ENCODE measurements at regions not wholly inside any gene's neighbourhood (a gene's known extent, or its start where the extent isn't known, plus 50 kb on each side); places are given as distances from the start of the nearest gene placed in this dataset.

DNA sequence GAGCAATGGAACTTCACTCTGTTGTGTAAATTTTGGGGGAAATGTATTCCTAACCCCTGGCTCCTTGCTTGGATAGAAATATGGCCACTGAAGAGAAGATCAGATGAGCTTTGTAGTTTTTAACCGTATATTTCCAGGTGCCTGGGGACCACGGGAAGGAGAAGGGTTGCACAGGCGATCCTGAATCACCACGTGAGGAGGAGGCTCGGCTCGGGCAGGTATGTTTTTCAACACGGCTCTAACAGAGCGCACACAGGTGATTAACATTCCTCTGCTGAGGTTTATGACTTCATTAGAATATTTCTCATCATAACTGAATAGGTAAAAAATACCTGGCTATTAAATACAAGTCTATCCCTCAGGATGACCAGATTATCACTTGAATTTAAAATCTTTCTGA, 495.0 kb upstream of the ZFHX3 start:
- Histone ChIP-seq H3K23ac (ENCODE audit: low read depth, low read length) (no peak overlapping the region), H3K4me3 (ENCODE audit: insufficient read depth, low read depth, low read length) (no peak overlapping the region), H4K20me1 (ENCODE audit: insufficient read depth, low read length) (no peaks in the 10 kb centered on the region), H3K56ac (ENCODE audit: extremely low read depth, insufficient read depth, low read length) (no peak overlapping the region), H2AFZ (replicated peaks; ENCODE audit: low read length, poor library complexity) (no peak overlapping the region), H3K79me1 (ENCODE audit: low read depth in 1 of 2, low read length in 2 of 2) (no peaks in the 10 kb centered on the region), H3K9ac (ENCODE audit: low read depth, low read length) (no peak overlapping the region), H3K14ac (replicated peaks; ENCODE audit: low read depth, low read length) (no peak overlapping the region), H3K27ac (ENCODE audit: insufficient read depth, low read length) (no peak overlapping the region), H4K91ac (ENCODE audit: insufficient read depth, low read depth, low read length) (no peak overlapping the region), H2BK20ac (ENCODE audit: low read depth, low read length) (no peak overlapping the region), H3K9me3 (ENCODE audit: control insufficient read depth, insufficient read depth, low read length) (no peaks in the 10 kb centered on the region; the same call in 1 of the 2 replicates), H4K8ac (ENCODE audit: low read depth in 2 of 2, low read length in 2 of 2) (no peak overlapping the region), H2BK5ac (ENCODE audit: low read depth, low read length, poor library complexity, severe bottlenecking) (no peak overlapping the region), H2BK15ac (ENCODE audit: low read depth, low read length) (no peak overlapping the region), H3K4me2 (ENCODE audit: low read depth, low read length) (no peak overlapping the region), H3K36me3 (ENCODE audit: control insufficient read depth, insufficient read depth, low read length) (no peaks in the 10 kb centered on the region), H3K4me1 (ENCODE audit: control insufficient read depth, insufficient read depth, low read length) (no peaks in the 10 kb centered on the region), H2BK120ac (ENCODE audit: low read depth, low read length) (no peak overlapping the region), H3K4ac (ENCODE audit: low read depth, low read length) (no peak overlapping the region), H4K5ac (ENCODE audit: low read depth, low read length) (no peak overlapping the region), H3K9me1 (ENCODE audit: insufficient read depth, low read length) (no peaks in the 10 kb centered on the region), H3K27me3 (ENCODE audit: control insufficient read depth, insufficient read depth, low read length) (peaks cover 7% of the 10 kb centered on the region; the same call in 1 of the 2 replicates), H2AK5ac (ENCODE audit: low read depth, low read length) (no peak overlapping the region), H2AK9ac (replicated peaks; ENCODE audit: low read depth, low read length, poor library complexity) (no peak overlapping the region), H3K18ac (ENCODE audit: low read depth, low read length) (no peak overlapping the region)
- ATAC-seq (ENCODE audit: low read depth) (no peak), DNase-seq (no peak)
- TF ChIP-seq SMC3 (IDR thresholded peaks at IDR 0.05; ENCODE audit: low read depth, low read length) = no peak
- no peak for TF ChIP-seq CHD1 (IDR thresholded peaks at IDR 0.05; ENCODE audit: low read depth, low read length)
- TF ChIP-seq, protein P1, sequence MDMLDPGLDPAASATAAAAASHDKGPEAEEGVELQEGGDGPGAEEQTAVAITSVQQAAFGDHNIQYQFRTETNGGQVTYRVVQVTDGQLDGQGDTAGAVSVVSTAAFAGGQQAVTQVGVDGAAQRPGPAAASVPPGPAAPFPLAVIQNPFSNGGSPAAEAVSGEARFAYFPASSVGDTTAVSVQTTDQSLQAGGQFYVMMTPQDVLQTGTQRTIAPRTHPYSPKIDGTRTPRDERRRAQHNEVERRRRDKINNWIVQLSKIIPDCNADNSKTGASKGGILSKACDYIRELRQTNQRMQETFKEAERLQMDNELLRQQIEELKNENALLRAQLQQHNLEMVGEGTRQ (IDR thresholded peaks at IDR 0.05; ENCODE audit: low read depth, low read length) = no peak
- TF ChIP-seq FOS (IDR thresholded peaks at IDR 0.05; ENCODE audit: low read depth, low read length) = no peak
- no peak for TF ChIP-seq CEBPB (IDR thresholded peaks at IDR 0.05; ENCODE audit: low read depth, low read length)
- TF ChIP-seq, protein P2, sequence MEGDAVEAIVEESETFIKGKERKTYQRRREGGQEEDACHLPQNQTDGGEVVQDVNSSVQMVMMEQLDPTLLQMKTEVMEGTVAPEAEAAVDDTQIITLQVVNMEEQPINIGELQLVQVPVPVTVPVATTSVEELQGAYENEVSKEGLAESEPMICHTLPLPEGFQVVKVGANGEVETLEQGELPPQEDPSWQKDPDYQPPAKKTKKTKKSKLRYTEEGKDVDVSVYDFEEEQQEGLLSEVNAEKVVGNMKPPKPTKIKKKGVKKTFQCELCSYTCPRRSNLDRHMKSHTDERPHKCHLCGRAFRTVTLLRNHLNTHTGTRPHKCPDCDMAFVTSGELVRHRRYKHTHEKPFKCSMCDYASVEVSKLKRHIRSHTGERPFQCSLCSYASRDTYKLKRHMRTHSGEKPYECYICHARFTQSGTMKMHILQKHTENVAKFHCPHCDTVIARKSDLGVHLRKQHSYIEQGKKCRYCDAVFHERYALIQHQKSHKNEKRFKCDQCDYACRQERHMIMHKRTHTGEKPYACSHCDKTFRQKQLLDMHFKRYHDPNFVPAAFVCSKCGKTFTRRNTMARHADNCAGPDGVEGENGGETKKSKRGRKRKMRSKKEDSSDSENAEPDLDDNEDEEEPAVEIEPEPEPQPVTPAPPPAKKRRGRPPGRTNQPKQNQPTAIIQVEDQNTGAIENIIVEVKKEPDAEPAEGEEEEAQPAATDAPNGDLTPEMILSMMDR (conservative IDR thresholded peaks at IDR 0.05; ENCODE audit: low read depth, low read length) = no peak
- no peak for TF ChIP-seq MAZ (IDR thresholded peaks at IDR 0.05; ENCODE audit: borderline replicate concordance, low read depth, low read length)
- TF ChIP-seq BHLHE40 (IDR thresholded peaks at IDR 0.05; ENCODE audit: low read depth, low read length) = no peak
- no peak for TF ChIP-seq RFX5 (IDR thresholded peaks at IDR 0.05; ENCODE audit: low read depth, low read length)
- TF ChIP-seq RAD21 (IDR thresholded peaks at IDR 0.05; ENCODE audit: low read length) = no peak
- TF ChIP-seq NFE2L2 (IDR thresholded peaks at IDR 0.05; ENCODE audit: low read depth, low read length) = no peak
- TF ChIP-seq RCOR1 (IDR thresholded peaks at IDR 0.05; ENCODE audit: insufficient replicate concordance, low read length) = no peak
- TF ChIP-seq MXI1 (IDR thresholded peaks at IDR 0.05; ENCODE audit: borderline replicate concordance, low read depth, low read length) = no peak
- TF ChIP-seq, protein P3, sequence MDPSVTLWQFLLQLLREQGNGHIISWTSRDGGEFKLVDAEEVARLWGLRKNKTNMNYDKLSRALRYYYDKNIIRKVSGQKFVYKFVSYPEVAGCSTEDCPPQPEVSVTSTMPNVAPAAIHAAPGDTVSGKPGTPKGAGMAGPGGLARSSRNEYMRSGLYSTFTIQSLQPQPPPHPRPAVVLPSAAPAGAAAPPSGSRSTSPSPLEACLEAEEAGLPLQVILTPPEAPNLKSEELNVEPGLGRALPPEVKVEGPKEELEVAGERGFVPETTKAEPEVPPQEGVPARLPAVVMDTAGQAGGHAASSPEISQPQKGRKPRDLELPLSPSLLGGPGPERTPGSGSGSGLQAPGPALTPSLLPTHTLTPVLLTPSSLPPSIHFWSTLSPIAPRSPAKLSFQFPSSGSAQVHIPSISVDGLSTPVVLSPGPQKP (IDR thresholded peaks at IDR 0.05; ENCODE audit: borderline replicate concordance, low read depth, low read length) = no peak
- no peak for TF ChIP-seq POLR2A (IDR thresholded peaks at IDR 0.05; ENCODE audit: low read depth, low read length)
- TF ChIP-seq MAFK (IDR thresholded peaks at IDR 0.05; ENCODE audit: low read depth, low read length) = no peak
- dilution Hi-C loops (cut with HindIII; ENCODE audit: low sequenced_read_pairs, unreplicated experiment) (no loop called here), intact Hi-C loops (cut with micrococcal nuclease) (no loop called here), in situ Hi-C loops (cut with MboI; ENCODE audit: low sequenced_read_pairs) (no loop called here)
- POLR2A ChIA-PET (ENCODE audit: unreplicated experiment) = interaction anchor here (0.6 kb wide), 1 partner anchor 9 kb away, joined by 3 read pairs; no protein-coding TSS in a partner anchor
- CTCF ChIA-PET = no interaction called here
- no CpG with 5 or more reads among the region's 8 CpGs for WGBS, 2 experiments (ENCODE audit: extremely low coverage in 2 of 2, insufficient read length in 1 of 2)
- no TSS peak for BruUV-seq (replicated peaks)
